HFFc6 (cell line): ENCODE measurements at regions not wholly inside any gene's neighbourhood (a gene's known extent, or its start where the extent isn't known, plus 50 kb on each side); places are given as distances from the start of the nearest gene placed in this dataset.

ENCODE experiments used
- DNase-seq: peaks from one replicate; pipeline ENCODE4 v3.0.0-alpha.2; 2018
- H3K27ac Mint-ChIP-seq: 2 replicates; pipeline ENCODE4 v1.8.0; 2020; ENCODE audit warnings: mild to moderate bottlenecking, mixed read lengths
- H3K27me3 Mint-ChIP-seq: 2 replicates; pipeline ENCODE4 v1.8.0; 2021; ENCODE audit warnings: mild to moderate bottlenecking, moderate library complexity, mixed read lengths; ENCODE audit not compliant: insufficient read depth
- H3K36me3 Mint-ChIP-seq: 2 replicates; pipeline ENCODE4 v1.8.0; 2021; ENCODE audit warnings: low read depth, mixed read lengths
- H3K4me1 Mint-ChIP-seq: 2 replicates; pipeline ENCODE4 v1.8.0; 2020; ENCODE audit warnings: low read depth, mixed read lengths
- H3K4me3 Mint-ChIP-seq: 2 replicates; pipeline ENCODE4 v1.8.0; 2020; ENCODE audit warnings: mild to moderate bottlenecking, moderate library complexity, mixed read lengths
- H3K9me3 Mint-ChIP-seq: 2 replicates; pipeline ENCODE4 v1.8.0; 2020; ENCODE audit warnings: mild to moderate bottlenecking, mixed read lengths
- TF ChIP-seq, protein P1 (sequence below): fragments of 200-600 bp; sonication (generic); IDR thresholded peaks from 2 replicates; pipeline ENCODE4 v1.5.0; 2021; ENCODE audit warnings: antibody characterized with exemption, mild to moderate bottlenecking

DNA sequence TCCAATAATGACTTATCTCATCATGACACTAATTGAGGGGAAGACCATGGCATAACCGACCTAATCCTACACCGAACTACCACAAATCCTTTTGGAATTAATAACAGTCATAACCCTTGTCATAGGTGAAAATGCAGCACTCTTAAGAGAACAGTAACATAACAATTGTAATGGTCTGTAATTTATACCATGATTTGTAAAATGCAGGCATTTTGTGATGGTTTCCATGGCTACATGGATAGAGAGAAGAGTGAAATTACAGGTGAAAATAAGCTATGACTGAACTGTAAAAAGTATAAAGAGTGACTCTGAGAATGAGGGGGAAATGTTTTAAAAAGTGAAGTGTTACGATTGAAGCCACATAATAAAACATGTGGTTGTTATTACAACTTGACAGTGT is 494.1 kb upstream of the SLC39A10 start:
- H3K9me3 Mint-ChIP-seq = peaks cover 30% of the 10 kb centered on the region
- no peak overlapping the region for H3K4me3 Mint-ChIP-seq
- H3K27ac Mint-ChIP-seq = no peak overlapping the region
- no peaks in the 10 kb centered on the region for H3K27me3 Mint-ChIP-seq
- no peaks in the 10 kb centered on the region for H3K36me3 Mint-ChIP-seq
- TF ChIP-seq, protein P1, sequence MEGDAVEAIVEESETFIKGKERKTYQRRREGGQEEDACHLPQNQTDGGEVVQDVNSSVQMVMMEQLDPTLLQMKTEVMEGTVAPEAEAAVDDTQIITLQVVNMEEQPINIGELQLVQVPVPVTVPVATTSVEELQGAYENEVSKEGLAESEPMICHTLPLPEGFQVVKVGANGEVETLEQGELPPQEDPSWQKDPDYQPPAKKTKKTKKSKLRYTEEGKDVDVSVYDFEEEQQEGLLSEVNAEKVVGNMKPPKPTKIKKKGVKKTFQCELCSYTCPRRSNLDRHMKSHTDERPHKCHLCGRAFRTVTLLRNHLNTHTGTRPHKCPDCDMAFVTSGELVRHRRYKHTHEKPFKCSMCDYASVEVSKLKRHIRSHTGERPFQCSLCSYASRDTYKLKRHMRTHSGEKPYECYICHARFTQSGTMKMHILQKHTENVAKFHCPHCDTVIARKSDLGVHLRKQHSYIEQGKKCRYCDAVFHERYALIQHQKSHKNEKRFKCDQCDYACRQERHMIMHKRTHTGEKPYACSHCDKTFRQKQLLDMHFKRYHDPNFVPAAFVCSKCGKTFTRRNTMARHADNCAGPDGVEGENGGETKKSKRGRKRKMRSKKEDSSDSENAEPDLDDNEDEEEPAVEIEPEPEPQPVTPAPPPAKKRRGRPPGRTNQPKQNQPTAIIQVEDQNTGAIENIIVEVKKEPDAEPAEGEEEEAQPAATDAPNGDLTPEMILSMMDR = no peak
- H3K4me1 Mint-ChIP-seq = no peaks in the 10 kb centered on the region
- DNase-seq = no peak

DNA sequence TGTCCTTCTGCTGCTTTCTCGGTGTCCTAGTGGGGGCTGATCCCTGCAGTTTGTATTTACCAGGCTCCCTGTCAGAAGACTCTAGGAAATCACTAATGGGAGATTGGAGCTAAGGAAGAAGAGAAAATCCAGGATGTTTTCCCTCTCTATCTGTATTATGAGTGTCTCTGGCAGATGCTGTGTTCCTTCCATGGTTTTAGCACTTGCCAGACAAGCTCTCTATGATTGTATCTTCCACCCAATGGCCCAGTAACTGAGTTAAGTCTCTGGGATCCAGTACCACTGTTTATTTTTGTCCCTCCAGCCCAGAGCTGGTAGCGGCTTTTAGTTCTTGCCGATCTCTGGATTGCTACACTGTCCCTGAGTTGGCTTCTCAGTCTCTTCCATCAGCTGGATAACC is 494.8 kb upstream of the SLC39A10 start:
- peaks cover 26% of the 10 kb centered on the region for H3K9me3 Mint-ChIP-seq
- no peak for DNase-seq
- H3K36me3 Mint-ChIP-seq = no peaks in the 10 kb centered on the region
- no peak overlapping the region for H3K27ac Mint-ChIP-seq
- no peaks in the 10 kb centered on the region for H3K4me1 Mint-ChIP-seq
- no peaks in the 10 kb centered on the region for H3K27me3 Mint-ChIP-seq
- no peak overlapping the region for H3K4me3 Mint-ChIP-seq
- TF ChIP-seq, protein P1 = no peak

DNA sequence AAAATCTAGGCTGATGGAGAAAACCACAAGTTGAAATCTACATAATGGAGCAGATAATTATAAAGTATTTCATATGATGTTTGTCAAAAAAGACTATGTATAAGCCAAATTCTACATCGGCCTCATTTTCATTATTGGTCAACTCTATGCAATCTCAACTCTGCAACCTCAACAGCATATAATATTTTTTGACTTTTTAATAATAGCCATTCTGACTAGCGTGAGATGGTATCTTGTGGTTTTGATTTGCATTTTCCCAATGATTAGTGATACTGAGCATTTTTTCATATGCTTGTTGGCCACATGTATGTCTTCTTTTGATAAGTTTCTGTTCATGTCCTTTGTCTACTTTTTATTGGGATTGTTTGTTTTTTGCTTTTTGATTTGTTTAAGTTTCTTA is 496.1 kb upstream of the SLC39A10 start:
- no peaks in the 10 kb centered on the region for H3K36me3 Mint-ChIP-seq
- no peak for DNase-seq
- TF ChIP-seq, protein P1 = no peak
- no peak overlapping the region for H3K27ac Mint-ChIP-seq
- H3K4me1 Mint-ChIP-seq = no peaks in the 10 kb centered on the region
- no peak overlapping the region for H3K4me3 Mint-ChIP-seq
- H3K9me3 Mint-ChIP-seq = peaks cover 26% of the 10 kb centered on the region
- H3K27me3 Mint-ChIP-seq = no peaks in the 10 kb centered on the region

DNA sequence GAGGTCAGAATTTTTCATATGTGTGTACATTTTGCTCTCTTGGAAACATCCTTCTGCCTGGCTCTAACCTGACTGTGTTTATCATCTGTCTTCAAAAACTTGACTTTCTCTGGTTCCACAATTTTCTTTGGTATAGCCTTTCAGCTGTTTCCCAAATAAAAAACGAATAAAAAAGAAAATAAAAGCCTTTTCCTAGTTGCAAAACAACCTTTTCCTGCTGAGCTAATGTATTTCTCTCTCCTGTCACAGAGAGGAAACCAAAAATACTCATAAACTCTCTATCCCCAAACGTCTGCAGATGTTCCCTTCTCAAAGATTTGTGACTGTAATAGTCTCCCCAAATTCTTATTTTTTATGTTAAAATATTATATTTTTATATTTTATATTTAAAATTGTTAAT is 505.3 kb upstream of the SLC39A10 start:
- DNase-seq = no peak
- Mint-ChIP-seq H3K4me3 (no peak overlapping the region), H3K9me3 (no peaks in the 10 kb centered on the region; the same call in 1 of the 2 replicates), H3K27ac (no peak overlapping the region), H3K36me3 (no peaks in the 10 kb centered on the region), H3K27me3 (no peaks in the 10 kb centered on the region), H3K4me1 (no peaks in the 10 kb centered on the region)
- TF ChIP-seq, protein P1 = no peak

DNA sequence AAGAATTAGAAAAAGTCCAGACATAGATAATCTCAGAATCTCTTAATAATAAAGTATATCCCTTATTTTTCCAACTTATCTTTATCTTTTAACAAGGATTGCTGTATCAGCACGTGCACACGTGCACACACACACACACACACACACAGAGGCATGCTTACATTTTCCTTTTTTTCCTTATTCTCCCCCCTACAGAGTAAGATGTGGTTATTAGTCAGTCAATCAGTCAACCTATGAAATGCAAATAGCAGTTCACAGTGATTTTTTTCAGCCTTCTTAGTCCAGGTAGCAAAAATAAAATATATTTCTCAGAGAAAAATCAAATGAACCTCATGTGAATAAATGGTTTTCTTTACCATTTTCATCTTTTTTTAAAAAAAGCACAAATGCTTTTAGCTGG is 506.2 kb upstream of the SLC39A10 start:
- no peak for DNase-seq
- Mint-ChIP-seq H3K4me1 (no peaks in the 10 kb centered on the region), H3K4me3 (no peak overlapping the region), H3K9me3 (no peaks in the 10 kb centered on the region; the same call in 1 of the 2 replicates), H3K27me3 (no peaks in the 10 kb centered on the region), H3K36me3 (no peaks in the 10 kb centered on the region), H3K27ac (no peak overlapping the region)
- TF ChIP-seq, protein P1 = no peak

DNA sequence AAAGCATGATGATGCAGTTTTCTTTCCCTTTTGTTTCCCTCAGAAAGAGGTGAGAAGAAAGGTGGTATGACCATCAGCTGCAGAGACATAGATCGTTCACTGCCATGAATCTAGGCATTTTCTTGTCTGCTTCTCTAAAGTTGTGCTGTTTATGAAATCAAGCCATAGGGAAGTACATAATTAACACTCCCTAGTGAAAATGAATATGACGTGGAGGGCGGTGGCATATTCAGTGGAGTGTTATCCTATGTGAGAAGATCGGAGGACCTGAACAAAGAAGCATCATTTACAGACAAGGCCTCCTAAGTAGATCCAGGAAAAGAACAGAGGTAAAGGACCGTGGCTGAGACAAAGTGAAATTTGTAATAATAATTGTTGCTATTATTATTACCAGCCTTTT is 509.0 kb upstream of the SLC39A10 start:
- Mint-ChIP-seq H3K9me3 (peaks cover 6% of the 10 kb centered on the region), H3K4me3 (no peak overlapping the region), H3K27ac (no peak overlapping the region), H3K27me3 (no peaks in the 10 kb centered on the region), H3K36me3 (no peaks in the 10 kb centered on the region), H3K4me1 (no peaks in the 10 kb centered on the region)
- TF ChIP-seq, protein P1 = no peak
- DNase-seq = no peak
